ENCODE measurements at regions not wholly inside any gene's neighbourhood (a gene's known extent, or its start where the extent isn't known, plus 50 kb on each side); places are given as distances from the start of the nearest gene placed in this dataset.
A peak's percentile ranks its signal among the peaks of the same experiment; 100 is the strongest.

GRCh38 chr3:144114767-144115166 lies 143.1 kb downstream of the DIPK2A start:
- Histone ChIP-seq H3K4me3 (replicated peaks in 1 of 4; ENCODE audit: control extremely low read depth in 1 of 4, insufficient read depth in 1 of 4, low read depth in 3 of 4, low read length in 4 of 4) (no peak overlapping the region), H3K27me3 (ENCODE audit: control insufficient read depth, insufficient read depth, low read length) (no peaks in the 10 kb centered on the region), H3K36me3 (ENCODE audit: control insufficient read depth, insufficient read depth, low read length) (no peaks in the 10 kb centered on the region), H3K9ac (ENCODE audit: insufficient read depth, low read length) (no peak overlapping the region), H3K27ac (ENCODE audit: insufficient read depth, low read length) (no peak overlapping the region), H3K4me2 (ENCODE audit: extremely low read depth, insufficient read depth, low read length) (no peak overlapping the region), H4K20me1 (ENCODE audit: control insufficient read depth, extremely low read depth, insufficient read depth, low read length) (no peaks in the 10 kb centered on the region), H3K4me1 (ENCODE audit: control insufficient read depth, extremely low read depth, insufficient read depth, low read length) (peaks cover 3% of the 10 kb centered on the region), H3K79me2 (ENCODE audit: control insufficient read depth, insufficient read depth, low read length) (no peaks in the 10 kb centered on the region), H3K9me3 (ENCODE audit: control insufficient read depth, insufficient read depth, low read depth, low read length) (no peaks in the 10 kb centered on the region), H2AFZ (ENCODE audit: low read length) (no peak overlapping the region)
- TF ChIP-seq EZH2 (IDR thresholded peaks at IDR 0.05; ENCODE audit: low read length, missing control alignments) (no peak), CTCF (conservative IDR thresholded peaks at IDR 0.05 in 1 of 2, IDR thresholded peaks at IDR 0.05 in 1 of 2; ENCODE audit: low read depth in 1 of 2, low read length in 2 of 2) (no peak)
- DNase-seq (ENCODE audit: low read depth in 2 of 2) = peak; percentile 7 to 31

- TF ChIP-seq EZH2 (IDR thresholded peaks at IDR 0.05; ENCODE audit: low read length, missing control alignments) (no peak), CTCF (conservative IDR thresholded peaks at IDR 0.05 in 1 of 2, IDR thresholded peaks at IDR 0.05 in 1 of 2; ENCODE audit: low read depth in 1 of 2, low read length in 2 of 2) (no peak)
- H3K9me3 ChIP-seq (ENCODE audit: control insufficient read depth, insufficient read depth, low read depth, low read length) = no peaks in the 10 kb centered on the region
- no peaks in the 10 kb centered on the region for H4K20me1 ChIP-seq (ENCODE audit: control insufficient read depth, extremely low read depth, insufficient read depth, low read length)
- DNase-seq (ENCODE audit: low read depth in 2 of 2) = no peak
- no peaks in the 10 kb centered on the region for H3K27me3 ChIP-seq (ENCODE audit: control insufficient read depth, insufficient read depth, low read length)
- H3K4me1 ChIP-seq (ENCODE audit: control insufficient read depth, extremely low read depth, insufficient read depth, low read length) = peaks cover 3% of the 10 kb centered on the region
- H3K27ac ChIP-seq (ENCODE audit: insufficient read depth, low read length) = no peak overlapping the region
- H2AFZ ChIP-seq (ENCODE audit: low read length) = no peak overlapping the region
- no peak overlapping the region for H3K4me3 ChIP-seq (replicated peaks in 1 of 4; ENCODE audit: control extremely low read depth in 1 of 4, insufficient read depth in 1 of 4, low read depth in 3 of 4, low read length in 4 of 4)
- no peaks in the 10 kb centered on the region for H3K36me3 ChIP-seq (ENCODE audit: control insufficient read depth, insufficient read depth, low read length)
- H3K9ac ChIP-seq (ENCODE audit: insufficient read depth, low read length) = no peak overlapping the region
- H3K79me2 ChIP-seq (ENCODE audit: control insufficient read depth, insufficient read depth, low read length) = no peaks in the 10 kb centered on the region
- H3K4me2 ChIP-seq (ENCODE audit: extremely low read depth, insufficient read depth, low read length) = no peak overlapping the region
Measured at GRCh38 chr3:144119633-144120032, 148.0 kb downstream of the DIPK2A start.

GRCh38 chr3:144121661-144122060 lies 150.0 kb downstream of the DIPK2A start:
- no peak overlapping the region for H3K4me2 ChIP-seq (ENCODE audit: extremely low read depth, insufficient read depth, low read length)
- TF ChIP-seq CTCF (conservative IDR thresholded peaks at IDR 0.05 in 1 of 2, IDR thresholded peaks at IDR 0.05 in 1 of 2; ENCODE audit: low read depth in 1 of 2, low read length in 2 of 2) = no peak
- no peak for TF ChIP-seq EZH2 (IDR thresholded peaks at IDR 0.05; ENCODE audit: low read length, missing control alignments)

More at GRCh38 chr3:144121661-144122060, 150.0 kb downstream of the DIPK2A start:
- DNase-seq (ENCODE audit: low read depth in 2 of 2) = no peak
- H3K9me3 ChIP-seq (ENCODE audit: control insufficient read depth, insufficient read depth, low read depth, low read length) = no peaks in the 10 kb centered on the region
- no peak overlapping the region for H3K9ac ChIP-seq (ENCODE audit: insufficient read depth, low read length)
- no peak overlapping the region for H3K4me3 ChIP-seq (replicated peaks in 1 of 4; ENCODE audit: control extremely low read depth in 1 of 4, insufficient read depth in 1 of 4, low read depth in 3 of 4, low read length in 4 of 4)
- H3K4me1 ChIP-seq (ENCODE audit: control insufficient read depth, extremely low read depth, insufficient read depth, low read length) = no peaks in the 10 kb centered on the region
- no peaks in the 10 kb centered on the region for H3K79me2 ChIP-seq (ENCODE audit: control insufficient read depth, insufficient read depth, low read length)
- H3K27me3 ChIP-seq (ENCODE audit: control insufficient read depth, insufficient read depth, low read length) = no peaks in the 10 kb centered on the region
- H3K27ac ChIP-seq (ENCODE audit: insufficient read depth, low read length) = no peak overlapping the region
- H2AFZ ChIP-seq (ENCODE audit: low read length) = no peak overlapping the region
- no peaks in the 10 kb centered on the region for H3K36me3 ChIP-seq (ENCODE audit: control insufficient read depth, insufficient read depth, low read length)
- H4K20me1 ChIP-seq (ENCODE audit: control insufficient read depth, extremely low read depth, insufficient read depth, low read length) = no peaks in the 10 kb centered on the region
